HCT116 (cell line): ENCODE measurements at regions not wholly inside any gene's neighbourhood (a gene's known extent, or its start where the extent isn't known, plus 50 kb on each side); places are given as distances from the start of the nearest gene placed in this dataset.

Experiments
- ATAC-seq: fragments of 200-7000 bp; cut with Tn5 transposase; 2 replicates; pipeline ENCODE4 v1.9.1; 2020; ENCODE audit warnings: mild to moderate bottlenecking, moderate library complexity
- BruUV-seq: library from RNA; stranded (reverse); fragments of 400-500 nt; replicated peaks from 2 replicates; lab custom pipeline; 2021; lab: Mats Ljungman, UMichigan
- CTCF ChIA-PET: fragments of 300-600 bp; sonication (Branson Sonifier 250); formaldehyde crosslinking; loops from one replicate; lab custom pipeline; 2021; ENCODE audit warnings: antibody characterized with exemption; lab: Charles Lee
- POLR2A ChIA-PET: fragments of 300-600, 350-600 bp; sonication (Branson Sonifier 250); formaldehyde crosslinking; loops from one replicate; lab custom pipeline; 2021; ENCODE audit warnings: antibody characterized with exemption; lab: Charles Lee
- RAD21 ChIA-PET, 2 experiments: fragments of 300-600 bp; sonication (Branson Sonifier 250); formaldehyde crosslinking; loops; one replicate each; lab custom pipeline; 2023; ENCODE audit warnings: low total read pairs in 2 of 2; ENCODE audit not compliant: uncharacterized antibody in 2 of 2, unreplicated experiment in 2 of 2, low non-redundant PET in 1 of 2; lab: Charles Lee
- DNase-seq: peaks from one replicate; pipeline ENCODE4 v3.0.0-alpha.2; 2010; ENCODE audit warnings: low read depth, low spot score
- H2AFZ ChIP-seq: fragments of 200-600 bp; shearing (Covaris generic), sonication (generic); 2 replicates; pipeline ENCODE4 v1.6.1; 2017; ENCODE audit warnings: low read depth, mixed run types, mixed read lengths, antibody characterized with exemption, low read length; ENCODE audit not compliant: poor library complexity, severe bottlenecking
- H3K27ac ChIP-seq: 2 replicates; pipeline ENCODE4 v1.5.1; 2012; ENCODE audit warnings: low read depth, low read length
- H3K27me3 ChIP-seq: fragments of 200-600 bp; sonication (generic); 2 replicates; pipeline ENCODE4 v1.6.1; 2016; ENCODE audit warnings: mixed run types, low read length, mixed read lengths; ENCODE audit not compliant: insufficient read depth
- H3K36me3 ChIP-seq, 2 experiments: fragments of 200-500 bp in 1 of 2; fragments of 200-600 bp in 1 of 2; sonication (Bioruptor generic) in 1 of 2; sonication (generic) in 1 of 2; 2 replicates each; pipeline versions ENCODE4 v1.5.1 to v1.6.1; 2014 to 2016; ENCODE audit warnings: low read length in 2 of 2, inconsistent platforms in 1 of 2, mixed read lengths in 1 of 2, mixed run types in 1 of 2; ENCODE audit not compliant: insufficient read depth in 2 of 2, control insufficient read depth in 1 of 2
- H3K4me1 ChIP-seq, 2 experiments: fragments of 200-600 bp in 1 of 2; sonication (generic) in 1 of 2; 2 replicates each; pipeline versions ENCODE4 v1.5.1 to v1.6.1; 2012 to 2017; ENCODE audit warnings: low read length in 2 of 2, inconsistent platforms in 1 of 2, mild to moderate bottlenecking in 1 of 2, mixed read lengths in 1 of 2, mixed run types in 1 of 2, moderate library complexity in 1 of 2; ENCODE audit not compliant: insufficient read depth in 2 of 2, control insufficient read depth in 1 of 2
- H3K4me2 ChIP-seq: fragments of 200-600 bp; sonication (generic); 2 replicates; pipeline ENCODE4 v1.6.1; 2017; ENCODE audit warnings: mixed run types, low read length, mixed read lengths
- H3K4me3 ChIP-seq, 2 experiments: fragments of 200-600 bp in 1 of 2; sonication (generic) in 1 of 2; replicated peaks in 1 of 2; 2 replicates each; pipeline ENCODE4 v1.5.1; 2011 to 2016; ENCODE audit warnings: low read length in 2 of 2, control low read depth in 1 of 2, low read depth in 1 of 2, mild to moderate bottlenecking in 1 of 2, mixed read lengths in 1 of 2, mixed run types in 1 of 2
- H3K79me2 ChIP-seq: fragments of 200-600 bp; sonication (generic); 2 replicates; pipeline ENCODE4 v1.6.1; 2017; ENCODE audit warnings: mild to moderate bottlenecking, mixed run types, low read length, moderate library complexity, mixed read lengths; ENCODE audit not compliant: insufficient read depth
- H3K9ac ChIP-seq: fragments of 200-600 bp; sonication (generic); 2 replicates; pipeline ENCODE4 v1.6.1; 2016; ENCODE audit warnings: low read length, mixed read lengths
- H3K9me2 ChIP-seq: fragments of 200-600 bp; sonication (generic), shearing (Covaris generic); 2 replicates; pipeline ENCODE4 v1.6.1; 2017; ENCODE audit warnings: mixed run types, mild to moderate bottlenecking, moderate library complexity; ENCODE audit not compliant: insufficient read depth
- H3K9me3 ChIP-seq, 2 experiments: fragments of 200-500 bp in 1 of 2; fragments of 200-600 bp in 1 of 2; sonication (Bioruptor generic) in 1 of 2; sonication (generic) in 1 of 2; 2 replicates each; pipeline ENCODE4 v1.6.1; 2014 to 2017; ENCODE audit warnings: low read length in 2 of 2, mixed read lengths in 2 of 2, inconsistent platforms in 1 of 2, low read depth in 1 of 2, mild to moderate bottlenecking in 1 of 2, mixed run types in 1 of 2, moderate library complexity in 1 of 2; ENCODE audit not compliant: control insufficient read depth in 1 of 2, insufficient read depth in 1 of 2
- H4K20me1 ChIP-seq: fragments of 200-600 bp; sonication (generic), shearing (Covaris generic); 2 replicates; pipeline ENCODE4 v1.6.1; 2017; ENCODE audit warnings: mixed run types, mild to moderate bottlenecking, moderate library complexity; ENCODE audit not compliant: insufficient read depth
- ATF3 ChIP-seq: IDR thresholded peaks from 2 replicates; pipeline ENCODE4 v1.6.1; 2012
- CTCF ChIP-seq, 3 experiments: fragments of 200-600 bp in 1 of 3; sonication (generic) in 1 of 3; IDR thresholded peaks in 2 of 3; conservative IDR thresholded peaks in 1 of 3; 2 replicates each; pipeline ENCODE4 v1.5.1; 2012 to 2017; ENCODE audit warnings: low read depth in 2 of 3, low read length in 2 of 3, antibody characterized with exemption in 1 of 3, borderline replicate concordance in 1 of 3, control low read depth in 1 of 3, mild to moderate bottlenecking in 1 of 3, mixed read lengths in 1 of 3, mixed run types in 1 of 3, moderate library complexity in 1 of 3; ENCODE audit not compliant: insufficient read depth in 1 of 3
- EGR1 ChIP-seq: IDR thresholded peaks from 2 replicates; pipeline ENCODE4 v1.6.1; 2012; ENCODE audit warnings: low read depth
- ELF1 ChIP-seq: IDR thresholded peaks from 2 replicates; pipeline ENCODE4 v1.6.1; 2012; ENCODE audit warnings: low read depth, borderline replicate concordance
- EZH2phosphoT487 ChIP-seq: fragments of 200-600 bp; IDR thresholded peaks from 2 replicates; pipeline ENCODE4 v1.6.1; 2018; ENCODE audit warnings: antibody characterized with exemption, borderline replicate concordance
- FOSL1 ChIP-seq: IDR thresholded peaks from 2 replicates; pipeline ENCODE4 v1.6.1; 2012; ENCODE audit warnings: low read depth
- JUND ChIP-seq: IDR thresholded peaks from 2 replicates; pipeline ENCODE4 v1.6.1; 2012
- MAX ChIP-seq: IDR thresholded peaks from 2 replicates; pipeline ENCODE4 v1.6.1; 2012
- POLR2A ChIP-seq: IDR thresholded peaks from 2 replicates; pipeline ENCODE4 v1.7.0; 2011; ENCODE audit warnings: borderline replicate concordance; ENCODE audit not compliant: insufficient read depth, insufficient read length; ENCODE audit errors: extremely low read depth
- POLR2AphosphoS5 ChIP-seq: IDR thresholded peaks from 2 replicates; pipeline ENCODE4 v1.6.1; 2011; ENCODE audit warnings: mild to moderate bottlenecking, low read depth, low read length, moderate library complexity
- RAD21 ChIP-seq: IDR thresholded peaks from 2 replicates; pipeline ENCODE4 v1.6.1; 2012; ENCODE audit warnings: low read depth, mild to moderate bottlenecking
- REST ChIP-seq: IDR thresholded peaks from 2 replicates; pipeline ENCODE4 v1.6.1; 2012; ENCODE audit warnings: low read depth
- SIN3A ChIP-seq: IDR thresholded peaks from 2 replicates; pipeline ENCODE4 v1.6.1; 2012; ENCODE audit warnings: low read depth
- SP1 ChIP-seq: IDR thresholded peaks from 2 replicates; pipeline ENCODE4 v1.6.1; 2012; ENCODE audit warnings: low read depth
- SRF ChIP-seq: IDR thresholded peaks from 2 replicates; pipeline ENCODE4 v1.6.1; 2012; ENCODE audit warnings: low read depth
- TCF7L2 ChIP-seq: IDR thresholded peaks from 2 replicates; pipeline ENCODE4 v1.7.0; 2011; ENCODE audit warnings: borderline replicate concordance, inconsistent platforms; ENCODE audit not compliant: insufficient read depth, insufficient read length; ENCODE audit errors: extremely low read depth
- YY1 ChIP-seq: IDR thresholded peaks from 2 replicates; pipeline ENCODE4 v1.6.1; 2011; ENCODE audit warnings: low read length, low read depth, moderate library complexity, mild to moderate bottlenecking; ENCODE audit not compliant: insufficient replicate concordance; ENCODE audit errors: extremely low read depth
- ZBTB33 ChIP-seq: IDR thresholded peaks from 2 replicates; pipeline ENCODE4 v1.6.1; 2011; ENCODE audit warnings: mild to moderate bottlenecking, low read length, moderate library complexity; ENCODE audit not compliant: insufficient replicate concordance; ENCODE audit errors: extremely low read depth
- ZFX ChIP-seq: fragments of 450-650 bp; IDR thresholded peaks from 2 replicates; pipeline ENCODE4 v1.6.1; 2017
- intact Hi-C: fragments of 100-400 bp; cut with micrococcal nuclease; formaldehyde crosslinking; loops from 2 replicates; pipeline ENCODE4 v1.10.0; 2022

- H3K27me3 ChIP-seq: peaks cover 5% of the 10 kb centered on the region; the same call in 1 of the 2 replicates
- intact Hi-C loops: no loop called here
- POLR2A ChIA-PET: no interaction called here
- H3K27ac ChIP-seq: no peak overlapping the region
- no peaks in the 10 kb centered on the region for H3K4me1 ChIP-seq
- CTCF ChIA-PET: no interaction called here
- ATAC-seq: no peak
- no peak overlapping the region for H3K4me3 ChIP-seq
- RAD21 ChIA-PET: no interaction called here
- H3K36me3 ChIP-seq: no peaks in the 10 kb centered on the region
- no peak for TF ChIP-seq POLR2A
- TF ChIP-seq ELF1: no peak
- TF ChIP-seq REST: no peak
- TF ChIP-seq FOSL1: no peak
- no peak for TF ChIP-seq ATF3
- TF ChIP-seq TCF7L2: no peak
- no peak for TF ChIP-seq ZFX
- TF ChIP-seq JUND: no peak
- TF ChIP-seq ZBTB33: no peak
- no peak for TF ChIP-seq SIN3A
- TF ChIP-seq SRF: no peak
- TF ChIP-seq MAX: no peak
- no peak for TF ChIP-seq YY1
- TF ChIP-seq CTCF (IDR thresholded peaks at IDR 0.05 in 2 of 3, conservative IDR thresholded peaks at IDR 0.05 in 1 of 3; ENCODE audit: borderline replicate concordance in 1 of 3, insufficient read depth in 1 of 3, low read depth in 2 of 3, low read length in 2 of 3): no peak
- TF ChIP-seq SP1: no peak
- TF ChIP-seq RAD21: no peak
- no peak for TF ChIP-seq EGR1
- TF ChIP-seq EZH2phosphoT487: no peak
- TF ChIP-seq POLR2AphosphoS5: no peak
- DNase-seq: no peak
- H3K9ac ChIP-seq: no peak overlapping the region
- no peaks in the 10 kb centered on the region for H3K9me2 ChIP-seq
- H2AFZ ChIP-seq: no peak overlapping the region
- no peaks in the 10 kb centered on the region for H3K9me3 ChIP-seq
- no peaks in the 10 kb centered on the region for H4K20me1 ChIP-seq
- no TSS peak for BruUV-seq
- H3K4me2 ChIP-seq: no peak overlapping the region
- H3K79me2 ChIP-seq: no peaks in the 10 kb centered on the region
Observed at GRCh38 chr2:122096761-122097160, 341.3 kb downstream of the TSN start.
